ENCODE measurements at regions not wholly inside any gene's neighbourhood (a gene's known extent, or its start where the extent isn't known, plus 50 kb on each side); places are given as distances from the start of the nearest gene placed in this dataset.

DNA sequence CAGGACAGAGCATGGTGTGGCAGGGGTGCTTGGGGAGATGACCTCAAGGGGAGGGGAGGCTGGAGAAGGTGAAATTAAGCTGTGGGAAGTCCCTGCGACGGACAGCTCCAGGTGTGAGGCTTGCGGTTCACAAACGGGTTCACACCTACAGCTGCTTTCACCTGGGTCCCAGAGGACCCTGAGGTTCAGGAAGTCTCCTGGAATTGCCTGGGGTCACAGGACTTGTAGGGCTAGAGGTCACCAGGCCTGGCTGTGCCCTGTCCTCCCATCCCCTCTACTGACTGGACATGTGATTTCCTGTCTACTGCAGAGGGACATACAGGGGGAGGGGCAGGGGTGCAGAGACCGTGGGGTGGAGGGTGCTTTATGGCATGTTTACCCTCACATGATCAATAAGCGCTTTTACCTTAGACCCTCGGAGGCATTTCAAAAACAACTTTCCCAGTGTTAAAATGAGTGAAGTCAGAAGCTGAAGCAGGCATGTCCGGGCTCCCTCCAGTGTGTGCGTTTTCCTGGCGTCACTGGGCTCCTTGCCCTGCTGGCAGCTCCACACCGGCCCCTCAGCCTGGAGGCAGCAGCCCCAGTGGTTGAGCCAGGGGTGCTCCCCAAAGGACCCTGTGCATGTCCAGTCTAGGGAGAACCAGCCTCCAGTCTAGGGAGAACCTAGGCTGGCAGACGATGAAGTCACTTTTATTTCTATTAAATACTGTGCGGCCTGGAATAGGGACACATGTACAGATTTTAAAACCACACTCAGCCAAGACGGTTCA lies 66.6 kb upstream of the IGFBP3 start:
- no peak for DNase-seq

DNA sequence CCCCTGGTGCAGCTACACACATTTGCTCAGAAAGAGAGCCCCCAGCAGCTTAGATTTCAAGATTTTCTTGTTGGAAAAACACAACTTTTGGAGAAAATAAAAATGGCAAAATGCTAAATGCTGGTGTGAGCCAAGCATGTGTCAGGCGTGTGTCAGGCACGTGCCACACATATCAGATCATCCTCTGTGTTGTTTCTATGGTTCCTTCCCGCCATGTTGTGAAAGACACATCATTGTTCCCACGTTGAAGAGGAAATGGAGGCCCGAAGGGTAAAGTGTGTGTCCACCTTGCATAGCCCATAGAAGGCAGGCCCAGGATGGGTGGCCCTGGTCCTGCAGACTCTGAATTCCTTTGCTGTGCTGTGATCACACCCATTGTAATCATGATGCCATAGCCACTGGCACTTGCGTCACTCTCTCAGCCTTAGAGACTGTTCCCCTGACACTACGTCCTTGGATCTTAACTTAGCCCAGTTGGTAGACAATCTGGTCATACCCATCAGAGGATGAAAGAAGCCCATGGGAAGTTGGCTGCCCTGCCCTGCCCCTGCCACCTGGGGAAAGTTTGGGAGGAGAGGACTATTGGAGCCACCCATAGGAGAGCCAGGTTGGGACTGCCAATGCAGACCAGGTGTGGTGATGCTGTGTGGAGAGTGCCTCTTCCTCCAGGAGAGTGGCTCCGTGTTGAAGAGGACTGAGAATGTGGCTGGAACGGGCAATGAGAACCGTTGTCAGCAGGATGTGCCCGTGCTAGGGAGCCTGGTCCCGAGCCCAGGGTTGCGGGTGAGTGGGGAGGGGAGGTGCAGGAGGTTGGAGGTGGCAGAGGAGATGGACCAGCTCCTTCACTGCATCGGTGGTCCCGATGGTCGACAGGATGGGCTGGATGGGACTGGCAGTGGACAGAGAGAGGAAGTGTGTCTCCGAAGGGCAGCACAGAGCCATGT lies 65.6 kb upstream of the IGFBP3 start:
- DNase-seq, result no peak

GRCh38 chr7:45985902-45986301 lies 64.8 kb upstream of the IGFBP3 start:
- no peak for DNase-seq

- no peak for DNase-seq
Measured at GRCh38 chr7:45984386-45985295, 63.6 kb upstream of the IGFBP3 start.

- DNase-seq, result no peak
Measured at GRCh38 chr7:45983720-45984255, 62.7 kb upstream of the IGFBP3 start.

DNA sequence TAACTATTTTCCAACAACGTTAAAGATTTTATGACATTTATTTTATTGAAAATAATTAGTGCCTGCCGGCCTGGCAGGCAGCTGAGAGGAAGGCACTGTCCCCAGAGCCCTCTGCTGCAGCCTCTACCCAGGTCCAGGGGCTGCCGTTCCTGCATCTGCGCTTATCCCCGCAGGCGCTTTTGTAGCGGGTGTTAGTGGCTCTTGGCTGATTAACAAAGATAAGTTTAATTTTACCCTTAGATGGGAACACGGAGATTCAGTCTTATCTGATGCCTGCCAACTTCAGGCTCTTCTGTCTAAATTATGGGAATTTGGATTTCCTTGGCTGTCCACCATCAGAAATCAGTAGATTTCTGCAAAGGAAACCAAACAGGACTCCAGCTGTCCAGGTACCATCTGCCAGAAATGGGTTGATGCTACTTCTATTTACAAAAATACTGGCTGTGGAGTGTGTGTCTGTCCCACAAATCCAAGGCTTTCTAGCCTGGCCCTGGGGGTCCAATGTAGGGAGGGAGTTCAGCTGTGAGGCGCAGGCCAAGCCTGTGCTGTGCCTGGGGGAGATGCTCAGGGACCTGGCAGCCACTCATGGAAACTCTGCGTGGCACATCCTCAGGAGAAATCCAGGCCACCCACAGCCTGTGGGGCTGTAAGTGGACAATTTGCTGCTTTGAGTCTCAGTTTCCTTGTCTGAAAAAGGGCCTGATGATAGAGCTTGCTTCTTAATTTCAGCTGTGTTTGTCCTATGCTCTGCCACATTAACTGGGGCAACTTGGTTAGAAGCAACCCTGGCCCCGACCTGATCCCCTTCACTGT lies 62.0 kb upstream of the IGFBP3 start:
- DNase-seq, result no peak

DNA sequence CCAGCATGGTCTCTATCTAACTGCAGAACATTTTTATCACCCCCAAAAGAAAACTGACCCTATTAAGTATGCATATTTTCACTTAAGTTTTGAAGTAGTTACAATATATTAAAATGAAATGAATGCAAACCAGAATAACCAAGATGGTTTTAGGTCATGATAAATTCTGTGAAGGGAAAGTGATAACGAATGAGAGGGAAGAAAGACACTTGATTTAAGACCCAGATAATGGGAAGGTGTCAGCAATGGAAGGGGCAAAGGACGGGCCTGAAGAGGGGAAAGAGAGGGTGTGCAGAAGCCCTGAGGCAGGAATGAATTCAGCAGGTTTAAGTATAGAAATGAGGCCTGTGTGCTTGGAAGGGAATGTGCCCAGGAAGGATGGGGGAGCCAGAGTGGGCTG lies 61.1 kb upstream of the IGFBP3 start:
- no peak for DNase-seq

DNA sequence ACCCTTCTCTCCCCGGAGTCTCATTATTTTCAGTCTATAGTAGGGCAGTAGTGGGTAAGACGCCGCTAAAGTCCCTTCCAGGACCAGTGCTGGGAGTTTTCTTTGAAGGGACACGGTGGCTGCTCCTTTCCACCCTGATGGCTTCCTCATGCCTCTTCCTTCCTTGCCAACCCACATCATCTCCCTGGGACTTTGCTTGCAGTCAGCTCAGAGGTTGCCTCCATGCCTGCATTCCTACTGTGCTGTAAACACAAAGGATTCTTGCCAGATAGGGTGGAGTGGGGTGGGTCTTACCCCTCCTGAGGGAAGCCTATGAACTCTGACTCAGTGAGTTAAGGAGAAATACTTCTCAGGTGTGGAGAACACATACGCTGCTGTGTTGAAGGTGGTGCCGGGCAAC lies 59.9 kb upstream of the IGFBP3 start:
- DNase-seq, result no peak

DNA sequence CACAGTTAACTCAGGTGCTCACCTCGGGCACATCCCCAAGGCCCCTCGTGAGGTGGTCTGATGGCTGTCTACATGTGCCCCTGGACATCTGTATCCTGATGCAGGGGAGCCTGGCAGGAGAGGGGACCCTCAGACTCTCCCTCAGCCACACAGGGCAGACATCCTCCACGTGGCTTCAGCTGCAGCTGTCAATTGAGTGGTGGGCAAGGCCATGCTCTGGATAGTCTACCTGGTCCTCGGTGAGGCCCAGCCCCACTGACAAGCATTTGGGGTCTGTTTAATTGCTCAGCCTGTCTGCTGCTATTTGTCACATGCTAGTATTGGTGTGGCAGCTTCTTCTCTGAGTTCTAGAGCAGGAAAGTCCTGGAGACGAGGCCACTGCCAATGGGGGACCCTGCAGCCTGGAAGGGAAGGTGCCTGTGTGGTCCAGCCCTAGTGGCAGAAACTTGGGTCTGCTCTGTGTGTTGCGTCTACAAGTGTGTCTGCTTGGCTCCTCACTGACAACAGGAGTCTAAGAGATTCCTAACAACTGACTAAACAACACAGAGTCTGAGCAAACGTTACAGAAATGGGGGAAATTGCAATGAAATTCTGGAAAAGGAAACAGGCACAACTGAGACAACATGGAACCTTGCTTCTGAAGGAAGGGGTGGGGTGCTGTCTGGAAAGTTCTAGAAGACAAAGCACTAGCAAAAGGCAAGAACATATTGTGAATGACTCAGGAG lies 59.3 kb upstream of the IGFBP3 start:
- DNase-seq, result no peak

- no peak for DNase-seq
Measured at GRCh38 chr7:45979275-45980180, 58.5 kb upstream of the IGFBP3 start.

- no peak for DNase-seq
Measured at GRCh38 chr7:45978731-45979211, 57.7 kb upstream of the IGFBP3 start.

DNA sequence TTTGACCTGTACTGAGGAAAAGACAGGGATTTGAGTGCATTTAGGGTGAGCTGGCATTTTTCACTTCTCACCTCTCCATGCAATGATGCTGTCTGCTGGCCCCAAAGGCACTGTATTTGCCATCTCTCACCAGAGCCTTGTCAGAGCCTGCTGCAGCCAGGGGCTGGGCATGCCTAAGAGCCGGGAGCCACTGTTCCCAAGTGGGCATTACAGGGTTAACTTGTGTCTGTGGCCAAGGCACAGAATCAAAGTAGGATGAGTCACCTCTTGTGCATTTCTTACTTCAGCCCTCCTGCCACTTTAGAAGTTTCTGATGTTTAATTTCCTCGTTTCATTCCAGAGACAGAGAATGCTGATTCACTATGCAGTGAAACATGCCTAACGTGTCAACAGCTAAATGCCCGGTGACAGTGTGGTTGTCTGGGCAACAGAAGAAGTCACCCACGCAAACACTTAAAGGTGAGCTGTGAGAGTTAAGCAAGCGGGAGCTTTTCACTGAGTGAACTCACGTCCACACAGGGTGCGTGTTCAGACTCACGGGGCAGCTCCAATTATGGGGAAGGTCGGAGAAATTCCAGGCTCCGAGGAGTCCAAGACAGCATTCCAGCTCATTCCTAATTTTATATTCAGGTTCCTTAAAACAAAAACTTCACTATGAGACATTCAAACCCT lies 57.1 kb upstream of the IGFBP3 start:
- no peak for DNase-seq

DNA sequence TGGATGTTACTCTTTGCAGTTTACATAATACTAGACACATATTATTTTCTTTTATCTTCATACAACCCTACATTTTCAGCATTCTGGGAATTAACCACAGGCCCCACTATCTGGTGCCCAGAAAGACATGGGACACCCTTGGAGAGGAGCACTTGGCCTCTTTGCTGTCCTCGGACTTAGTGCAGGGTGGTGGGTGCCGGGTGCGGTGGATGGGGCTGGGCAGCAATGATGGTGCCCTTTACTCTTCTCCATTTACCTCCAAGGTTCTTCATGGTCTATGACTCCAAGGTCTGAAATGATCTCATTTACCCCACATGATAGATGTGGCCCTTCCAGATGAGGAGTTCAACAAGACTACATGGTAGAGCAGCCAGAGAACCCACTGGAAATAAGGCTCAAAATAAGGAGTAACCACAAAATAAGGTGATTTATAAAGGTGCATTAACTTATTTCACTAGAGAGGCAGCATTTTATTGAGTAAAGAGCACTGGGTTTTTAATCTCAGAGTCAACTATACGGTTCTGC lies 56.2 kb upstream of the IGFBP3 start:
- DNase-seq, result no peak

DNA sequence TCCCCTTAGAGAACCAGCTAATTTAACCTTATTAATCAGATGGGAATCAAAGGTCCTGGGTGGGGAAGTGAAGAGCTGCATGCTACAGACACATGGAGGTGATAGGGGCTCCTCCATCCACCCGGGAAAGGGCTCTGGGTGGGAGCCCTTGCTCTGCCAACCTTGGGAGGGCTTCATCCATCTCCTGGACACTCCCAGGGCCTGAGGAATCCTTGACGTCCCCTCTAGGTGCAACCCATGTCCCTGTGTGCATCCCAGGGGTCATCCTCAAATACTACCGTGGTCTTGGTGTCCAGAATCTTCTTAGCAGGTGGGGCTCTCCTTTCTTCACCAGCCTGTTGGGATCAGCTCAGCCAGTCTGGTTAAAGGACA lies 55.4 kb upstream of the IGFBP3 start:
- DNase-seq, result no peak

DNA sequence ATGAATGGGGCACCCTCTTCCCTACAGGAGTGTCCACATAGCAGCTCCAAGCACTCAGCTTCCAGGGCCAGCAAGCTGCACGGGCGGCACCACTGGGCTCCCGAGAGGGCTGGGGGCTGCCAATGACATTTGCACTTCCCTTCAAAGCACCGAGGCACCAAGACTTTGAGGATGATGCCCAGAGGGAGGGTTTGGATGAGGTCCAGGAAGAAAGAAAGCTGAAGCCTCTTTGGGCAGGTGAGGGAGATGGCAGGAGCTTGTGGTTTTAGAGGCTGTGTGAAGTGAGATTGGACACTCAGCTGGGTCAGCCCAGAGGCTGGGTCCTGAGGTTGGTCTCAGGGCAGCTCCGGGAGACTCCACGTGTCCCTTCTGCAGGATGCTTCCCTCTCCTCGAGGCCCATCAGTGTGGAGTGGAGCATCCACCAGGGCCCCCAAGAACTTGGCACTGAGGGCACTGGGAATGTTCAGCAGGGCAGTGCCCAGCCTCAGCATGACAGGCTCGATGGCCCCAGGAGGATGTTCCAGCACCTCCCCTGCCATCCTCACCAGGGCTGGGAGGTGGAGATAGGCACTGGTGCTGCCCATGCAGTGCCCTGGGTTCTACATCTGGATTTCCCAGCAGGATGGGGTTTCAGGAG lies 54.9 kb upstream of the IGFBP3 start:
- DNase-seq, result no peak

GRCh38 chr7:45975367-45975766 lies 54.3 kb upstream of the IGFBP3 start:
- no peak for DNase-seq

GRCh38 chr7:45974540-45975360 lies 53.7 kb upstream of the IGFBP3 start:
- no peak for DNase-seq

All from CD4-positive, alpha-beta T cell treated with Interleukin-1 beta for 1 hour (primary cell).